ENCODE measurements at regions not wholly inside any gene's neighbourhood (a gene's known extent, or its start where the extent isn't known, plus 50 kb on each side); places are given as distances from the start of the nearest gene placed in this dataset.

DNA sequence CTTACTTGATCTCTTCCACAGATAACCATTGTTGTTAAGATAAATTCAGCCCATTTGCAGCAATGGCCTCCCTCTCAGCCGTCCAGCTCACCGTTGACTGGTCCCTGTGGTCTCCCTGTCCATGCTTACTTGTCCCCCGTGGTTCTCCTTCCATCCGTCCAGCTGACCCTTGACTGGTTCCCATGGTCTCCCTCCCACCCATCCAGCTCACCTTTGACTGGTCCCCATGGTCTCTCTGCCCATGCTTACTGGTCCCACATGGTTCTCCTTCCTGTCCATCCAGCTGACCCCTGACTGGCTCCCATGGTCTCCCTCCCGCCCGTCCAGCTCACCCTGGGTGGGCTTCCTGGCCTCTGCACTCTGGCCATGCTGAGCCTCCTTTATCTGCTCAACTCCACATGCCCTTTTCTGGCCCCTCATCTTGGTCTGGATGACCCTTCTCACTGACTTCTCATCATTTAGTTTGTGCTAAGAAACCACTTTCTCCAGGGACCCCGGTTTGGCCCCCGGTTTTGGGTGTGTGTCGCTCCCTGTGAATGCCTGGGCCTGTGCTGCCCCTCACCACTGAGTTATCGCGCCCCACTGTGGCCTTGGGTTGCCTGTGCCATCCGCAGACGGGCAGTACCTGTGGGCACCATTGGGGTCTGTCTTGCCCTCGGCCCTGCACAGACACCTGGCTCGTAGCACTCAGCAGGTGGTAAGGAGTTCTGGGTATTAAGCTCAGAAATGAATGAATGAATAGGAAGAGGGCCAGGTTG, 146.4 kb downstream of the ERMARD start:
- no peak for DNase-seq

DNA sequence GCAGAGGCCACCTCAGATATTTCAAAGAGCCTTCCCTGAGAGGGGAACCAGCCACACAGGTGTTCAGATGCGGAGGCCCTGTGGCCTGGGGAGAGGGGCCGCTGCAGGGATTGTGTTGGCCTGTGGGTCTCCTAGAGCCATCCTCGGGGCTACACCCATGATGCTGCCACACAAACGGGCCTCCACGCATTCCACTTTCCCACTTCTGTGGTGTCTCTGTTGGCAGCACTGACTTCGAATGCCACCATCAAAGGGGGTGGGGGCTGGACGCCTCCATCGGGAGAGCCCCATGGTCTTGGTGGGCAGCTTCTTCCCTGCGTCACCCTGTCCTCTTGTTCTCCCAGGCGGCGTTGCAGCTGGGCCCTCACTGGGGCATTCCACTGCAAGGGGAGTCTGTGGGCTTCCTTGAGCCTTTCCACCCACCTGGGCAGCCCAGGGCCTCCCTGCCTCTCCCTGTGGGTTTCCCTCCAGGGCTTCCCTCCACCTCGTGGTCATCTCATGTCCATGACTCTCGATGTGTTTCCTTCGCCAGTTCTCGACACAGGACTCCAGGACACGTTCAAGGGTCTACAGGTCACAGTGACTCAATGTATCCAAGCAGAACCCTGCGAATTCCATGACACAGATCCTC, 145.5 kb downstream of the ERMARD start:
- DNase-seq, result no peak

DNA sequence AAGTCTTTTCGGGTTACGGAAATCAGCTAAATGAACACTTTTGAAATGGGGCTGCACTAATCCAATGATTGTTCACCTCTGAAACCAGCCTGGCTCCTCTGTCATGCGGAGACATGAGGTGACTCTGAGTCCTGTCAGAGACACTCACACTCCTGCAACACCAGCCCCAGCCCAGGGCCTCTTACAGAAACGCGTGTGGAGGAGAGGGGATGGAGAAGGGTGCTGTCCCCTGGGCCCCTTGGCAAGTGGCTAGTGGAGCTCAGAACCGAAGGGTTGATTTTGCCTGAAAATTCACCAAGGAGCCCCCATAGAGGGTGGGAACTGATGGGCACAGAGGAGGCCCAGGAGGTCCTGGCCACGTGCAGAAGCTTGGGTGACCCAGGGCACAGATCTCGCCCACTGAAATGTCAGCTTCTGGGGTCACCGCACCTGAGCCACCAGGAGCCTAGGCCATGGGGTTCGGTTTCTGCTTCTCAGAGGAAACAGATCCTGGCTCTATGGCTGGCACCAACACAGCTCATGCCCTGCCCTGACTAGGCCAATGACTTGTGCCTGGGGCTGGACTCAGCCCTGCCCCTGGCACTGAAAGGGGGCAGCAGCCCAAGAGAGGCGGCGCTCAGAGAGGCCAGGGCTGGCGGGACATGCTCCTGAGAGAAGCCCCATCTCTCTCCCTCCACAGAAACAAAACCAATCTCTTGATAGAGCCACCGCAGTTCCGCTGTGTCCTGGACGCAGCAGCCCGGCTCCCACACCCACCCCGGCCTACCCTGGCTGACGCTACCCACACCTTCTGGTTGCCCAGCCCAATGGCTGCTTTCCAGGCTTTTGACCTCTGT, 144.7 kb downstream of the ERMARD start:
- no peak for DNase-seq

DNA sequence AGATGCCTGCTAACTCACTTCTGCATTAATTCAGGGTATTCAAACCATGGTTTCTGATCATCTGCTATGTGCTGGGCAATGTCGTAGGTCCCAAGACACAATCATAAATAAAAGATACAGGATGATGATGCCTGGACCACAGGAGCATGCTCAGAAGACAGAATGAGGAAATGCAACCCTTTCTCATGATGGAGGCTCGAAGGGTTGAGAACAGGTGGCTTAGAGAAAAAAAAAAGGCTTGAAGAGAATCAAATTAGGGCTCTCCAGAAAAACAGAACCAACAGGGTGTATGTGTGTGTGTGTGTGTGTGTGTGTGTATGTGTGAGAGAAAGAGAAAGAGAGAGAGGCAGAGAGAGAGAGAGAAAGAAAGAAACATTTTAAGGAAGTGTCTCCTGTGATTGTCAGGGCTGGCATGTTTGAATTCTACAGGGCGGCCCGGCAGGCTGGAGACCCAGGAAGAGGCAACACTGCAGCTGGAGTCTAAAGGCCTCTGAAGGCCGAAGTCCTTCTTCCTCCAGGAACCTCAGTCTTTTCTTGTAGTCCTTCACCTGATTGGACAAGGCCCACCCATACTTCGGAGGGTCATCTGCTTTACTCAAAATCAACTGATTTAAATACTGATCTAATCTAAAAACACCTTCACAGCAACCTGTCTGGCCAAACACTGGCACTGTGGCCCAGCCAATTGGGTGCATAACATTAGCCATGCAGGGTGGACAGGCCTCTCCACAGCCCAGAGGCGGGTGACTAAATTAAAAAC, 143.8 kb downstream of the ERMARD start:
- DNase-seq, result no peak

DNA sequence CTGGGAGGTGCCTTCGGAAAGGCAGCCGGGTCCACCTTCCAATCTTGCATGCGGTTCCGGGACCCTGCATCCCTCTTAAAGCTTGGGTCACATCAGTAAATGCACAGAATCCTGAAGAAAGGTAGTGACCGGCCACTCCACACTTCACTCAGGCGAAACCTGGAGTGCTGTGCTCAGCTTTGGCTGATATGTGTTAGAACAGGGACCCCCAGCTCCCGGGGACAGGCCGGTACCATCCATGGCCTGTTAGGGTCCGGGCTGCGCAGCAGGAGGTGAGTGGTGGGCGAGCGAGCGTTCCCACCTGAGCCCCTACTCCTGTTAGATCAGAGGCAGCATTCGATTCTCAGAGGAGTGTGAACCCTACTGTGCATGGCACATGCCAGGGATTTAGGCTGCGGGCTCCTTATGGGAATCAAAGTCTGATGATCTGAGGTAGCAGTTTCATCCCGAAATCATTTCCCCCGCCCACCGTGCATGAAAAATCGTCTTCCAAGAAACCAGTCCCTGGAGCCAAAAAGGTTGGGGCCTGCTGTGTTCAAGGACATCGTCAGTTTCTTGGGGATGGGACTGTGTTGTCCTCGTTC, 143.0 kb downstream of the ERMARD start:
- DNase-seq, result no peak

DNA sequence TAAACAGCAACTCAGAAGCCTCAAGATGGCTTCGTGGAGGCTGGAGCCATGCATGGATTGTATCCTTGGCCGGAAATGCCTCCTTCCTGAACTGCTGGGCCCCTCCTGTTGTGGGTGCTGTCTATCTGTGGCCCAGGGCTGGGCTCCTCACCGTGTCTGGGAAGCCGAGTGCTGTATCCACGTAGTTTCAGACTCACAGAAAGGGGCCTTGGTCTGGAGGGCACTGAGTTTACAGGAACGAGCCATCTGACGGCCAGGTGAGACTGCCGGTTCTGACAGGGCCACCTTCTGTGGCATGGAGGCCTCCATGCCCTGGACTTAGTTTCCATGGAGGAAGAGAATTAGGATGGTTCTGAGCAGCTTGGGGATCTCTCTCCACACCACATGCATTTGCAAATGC, 142.2 kb downstream of the ERMARD start:
- no peak for DNase-seq

DNA sequence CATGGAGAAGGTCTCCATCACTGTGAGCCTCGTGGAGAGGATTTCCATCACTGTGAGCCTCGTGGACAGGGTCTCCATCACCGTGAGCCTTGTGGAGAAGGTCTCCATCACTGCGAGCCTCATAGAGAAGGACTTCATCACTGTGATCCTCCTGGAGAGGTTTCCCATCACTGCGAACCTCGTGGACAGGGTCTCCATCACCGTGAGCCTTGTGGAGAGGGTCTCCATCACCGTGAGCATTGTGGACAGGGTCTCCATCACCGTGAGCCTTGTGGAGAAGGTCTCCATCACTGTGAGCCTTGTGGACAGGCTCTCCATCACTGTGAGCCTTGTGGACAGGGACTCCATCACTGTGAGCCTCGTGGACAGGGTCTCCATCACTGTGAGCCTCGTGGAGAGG, 140.4 kb downstream of the ERMARD start:
- no peak for DNase-seq

DNA sequence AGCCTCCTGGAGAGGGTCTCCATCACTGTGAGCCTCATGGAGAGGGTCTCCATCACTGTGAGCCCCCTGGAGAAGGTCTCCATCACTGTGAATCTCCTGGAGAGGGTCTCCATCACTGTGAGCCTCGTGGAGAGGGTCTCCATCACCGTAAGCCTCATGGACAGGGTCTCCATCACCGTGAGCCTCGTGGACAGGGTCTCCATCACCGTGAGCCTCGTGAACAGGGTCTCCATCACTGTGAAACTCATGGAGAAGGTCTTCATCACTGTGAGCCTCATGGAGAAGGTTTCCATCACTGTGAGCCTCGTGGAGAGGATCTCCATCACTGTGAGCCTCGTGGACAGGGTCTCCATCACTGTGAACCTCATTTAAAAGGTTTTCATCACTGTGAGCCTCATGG, 140.0 kb downstream of the ERMARD start:
- DNase-seq, result no peak

DNA sequence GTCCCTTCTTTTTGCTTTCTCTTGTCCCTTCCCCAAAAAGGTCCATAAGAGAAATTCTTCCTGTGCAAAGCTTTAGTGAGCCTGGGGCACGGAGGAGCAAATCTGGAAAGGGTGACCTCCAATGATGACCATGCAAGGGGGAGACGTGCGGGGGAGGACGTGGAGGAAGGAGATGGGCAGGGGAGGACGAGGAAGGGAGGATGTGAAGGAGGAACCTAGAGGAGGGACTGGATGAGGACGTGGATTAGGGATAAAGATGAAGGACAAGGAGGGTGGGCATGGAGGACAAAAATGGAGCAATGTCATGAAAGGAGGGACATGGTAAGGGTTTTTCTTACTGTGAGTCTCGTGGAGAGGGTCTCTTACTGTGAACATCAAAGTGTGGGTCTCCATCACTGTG, 139.5 kb downstream of the ERMARD start:
- no peak for DNase-seq

DNA sequence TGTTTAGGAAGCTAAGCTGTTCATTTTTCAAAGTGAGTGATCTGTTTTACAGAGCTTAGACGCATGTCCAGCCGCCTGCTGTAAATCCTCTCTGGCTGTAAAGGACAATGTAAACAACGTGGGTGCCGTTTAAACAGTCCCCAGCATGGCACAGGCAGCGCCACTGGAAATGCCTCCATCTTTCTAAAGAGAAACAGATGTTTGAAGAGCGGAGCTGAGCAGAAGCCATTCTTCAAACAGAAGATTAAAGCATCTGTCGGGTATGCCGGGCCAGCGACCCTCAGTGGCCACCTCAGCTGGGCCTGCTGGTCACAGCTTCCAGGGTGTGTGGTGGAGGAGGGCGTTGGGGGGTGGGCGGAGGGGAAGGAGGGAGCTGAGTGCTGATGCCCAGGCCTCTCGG, 138.6 kb downstream of the ERMARD start:
- DNase-seq, result peak; percentile 80

DNA sequence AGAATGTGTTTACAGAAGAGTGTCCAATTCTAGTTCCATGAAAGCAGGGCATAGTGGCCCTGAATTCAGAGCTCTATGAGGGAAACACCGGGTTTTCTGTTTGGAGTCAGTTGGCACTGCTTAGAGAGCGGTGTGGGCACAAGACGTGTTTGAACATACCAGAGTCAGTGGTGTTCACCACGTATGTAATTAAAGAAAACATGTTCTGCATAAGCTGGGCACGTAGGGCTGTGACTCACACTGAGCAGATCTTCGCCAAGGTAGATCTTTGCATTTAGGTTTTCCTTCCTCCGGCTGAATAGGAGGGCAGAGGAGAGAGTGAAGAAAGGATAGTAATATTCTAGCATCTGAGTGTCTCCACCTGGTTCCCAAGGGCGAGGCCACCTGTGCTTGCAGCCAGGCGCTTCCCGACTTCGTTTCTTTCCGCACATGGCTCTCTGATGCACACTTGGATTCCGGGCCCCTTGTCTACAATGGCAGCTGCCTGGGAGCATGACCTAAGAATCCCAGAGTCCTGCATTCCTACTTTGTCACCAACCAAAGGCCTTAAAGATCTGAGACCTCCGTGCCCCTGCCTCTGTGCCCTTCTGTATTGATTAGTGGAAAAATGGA, 136.2 kb downstream of the ERMARD start:
- DNase-seq, result no peak

DNA sequence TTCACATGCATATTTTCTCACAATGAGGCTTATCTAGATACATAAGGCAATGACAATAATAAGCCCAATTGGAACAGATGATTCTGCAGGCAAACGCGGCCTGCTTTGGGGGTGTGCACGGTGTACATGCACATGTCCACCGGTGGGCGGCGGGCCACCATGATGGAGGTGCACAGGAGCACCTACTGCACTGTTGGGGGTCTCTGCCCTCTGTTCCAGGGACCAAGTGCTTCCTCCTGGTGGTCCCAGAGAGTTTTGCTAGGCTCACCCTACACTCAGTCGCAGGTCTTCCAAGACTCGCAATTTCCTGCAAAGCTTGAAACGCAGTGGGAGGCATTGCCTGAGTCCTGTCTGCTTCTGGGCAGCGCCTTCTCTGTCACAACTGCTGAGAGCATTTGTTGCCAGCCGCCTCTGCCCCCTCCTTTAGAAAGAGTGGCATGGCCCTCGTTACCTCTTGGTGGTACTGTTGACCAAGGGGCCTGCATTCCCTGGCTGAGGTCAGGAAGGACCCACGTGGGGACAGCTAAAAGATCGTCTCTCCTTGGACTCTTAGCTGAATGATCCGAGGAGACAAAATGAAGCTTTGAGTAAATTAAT, 135.3 kb downstream of the ERMARD start:
- no peak for DNase-seq

DNA sequence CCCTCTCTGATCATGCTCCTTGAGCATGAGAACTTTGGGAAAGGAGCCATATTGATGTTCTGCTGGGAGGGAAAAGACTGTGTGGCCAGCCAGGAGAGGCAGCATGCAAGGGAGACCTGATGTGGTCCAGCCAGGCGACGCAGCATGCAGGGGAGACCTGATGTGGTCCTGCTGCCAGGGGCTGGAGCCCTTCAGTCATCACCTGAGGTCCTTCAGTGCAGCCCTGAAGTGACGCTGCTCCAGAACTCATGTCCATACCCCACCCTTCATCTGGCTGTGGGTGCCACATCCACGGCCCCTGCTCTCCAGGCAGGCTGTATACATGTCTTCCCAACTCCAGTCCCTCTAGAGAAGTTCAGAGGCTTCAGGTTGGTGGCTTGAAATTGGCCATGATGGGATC, 134.4 kb downstream of the ERMARD start:
- no peak for DNase-seq

DNA sequence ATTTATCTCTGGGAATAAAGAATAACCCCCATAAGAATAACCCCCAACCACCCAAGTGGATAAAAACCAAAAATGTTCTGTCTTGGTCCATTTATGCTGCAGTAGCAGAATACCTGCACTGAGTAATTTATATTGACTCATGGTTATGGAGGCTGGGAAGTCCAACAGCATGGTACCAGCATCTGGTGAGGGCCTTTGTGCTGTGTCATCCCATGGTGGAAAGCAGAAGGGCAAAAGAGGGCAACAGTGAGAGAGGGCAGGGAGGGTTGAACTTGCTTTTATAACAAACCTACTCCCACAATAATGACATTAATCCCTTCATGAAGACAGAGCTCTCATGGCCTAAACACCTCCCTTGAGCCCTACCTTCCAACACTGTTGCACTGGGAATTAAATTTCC, 133.7 kb downstream of the ERMARD start:
- DNase-seq, result no peak

DNA sequence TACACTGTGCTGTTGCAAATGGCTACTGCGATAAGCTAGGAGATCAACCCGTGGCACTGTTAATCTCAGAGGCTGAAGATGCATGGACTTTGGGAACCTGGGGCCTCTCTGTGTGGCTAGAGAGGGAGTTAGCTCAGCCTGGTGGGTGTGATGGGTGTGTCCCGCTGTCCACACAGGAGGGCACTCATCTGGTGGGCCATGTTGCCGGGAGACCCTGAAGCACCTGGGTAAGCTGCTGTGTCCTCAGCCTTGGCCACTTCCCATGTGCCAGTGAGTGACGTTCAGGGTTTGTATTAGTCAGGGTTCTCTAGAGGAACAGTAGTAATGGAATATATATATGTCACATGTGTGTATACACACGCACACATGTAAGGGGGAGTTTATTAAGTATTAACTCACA, 132.7 kb downstream of the ERMARD start:
- no peak for DNase-seq

DNA sequence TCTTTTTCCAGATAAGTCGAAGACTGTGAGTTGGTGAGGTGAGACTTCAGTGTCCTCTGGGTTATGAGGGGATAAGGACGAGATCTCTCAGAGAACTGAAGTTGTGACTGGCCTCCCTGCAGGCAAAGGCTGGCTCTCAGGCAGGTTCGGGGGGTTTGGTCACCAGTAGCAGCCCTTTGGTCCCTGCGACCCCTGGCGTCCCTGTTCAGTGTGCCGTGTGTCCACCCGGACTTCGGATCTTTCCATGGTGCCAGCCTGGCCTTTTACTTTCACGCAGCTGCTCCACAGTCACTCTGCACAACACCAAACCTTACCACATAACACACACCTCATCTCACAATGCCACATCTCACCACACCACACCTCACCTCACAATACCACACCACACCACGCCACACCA, 131.9 kb downstream of the ERMARD start:
- DNase-seq, result no peak

DNA sequence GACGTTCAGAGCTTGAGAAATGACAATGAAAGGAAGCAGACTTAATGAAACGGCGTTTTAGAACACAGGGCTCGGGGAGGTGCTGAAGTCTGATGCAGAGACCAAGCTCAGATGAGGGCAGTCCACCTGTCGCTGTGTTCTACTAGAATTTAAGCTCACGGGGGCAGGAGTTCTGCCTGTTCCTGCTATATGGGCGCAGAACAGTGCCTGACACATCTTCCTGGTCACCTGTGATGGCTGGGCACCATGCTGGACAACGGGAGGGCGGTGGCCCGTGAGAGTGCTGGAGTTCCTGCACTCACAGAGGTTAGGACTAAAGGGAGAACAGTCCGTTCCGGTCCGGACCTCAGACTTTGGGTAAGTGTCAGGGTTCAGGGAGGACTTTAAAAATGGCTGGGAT, 130.6 kb downstream of the ERMARD start:
- no peak for DNase-seq

DNA sequence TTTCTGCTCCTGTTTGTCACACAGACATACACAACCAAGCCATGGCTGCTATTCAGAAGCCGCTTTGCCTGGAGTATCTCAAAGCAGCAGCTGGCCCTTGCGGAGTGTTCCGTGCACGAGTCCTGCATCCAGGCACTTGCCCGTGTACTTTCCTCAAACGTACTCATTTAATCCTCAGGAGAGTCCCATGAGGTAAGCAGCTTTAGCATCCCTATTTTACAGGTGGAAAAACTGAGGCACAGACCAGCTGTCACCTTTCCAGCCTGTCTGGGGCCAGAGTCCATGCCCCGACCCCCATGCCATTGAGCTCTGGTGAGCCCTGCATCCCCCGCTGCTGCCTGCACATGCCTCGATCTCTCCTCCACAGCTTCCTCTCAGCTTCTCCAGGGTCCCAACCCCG, 130.0 kb downstream of the ERMARD start:
- no peak for DNase-seq

DNA sequence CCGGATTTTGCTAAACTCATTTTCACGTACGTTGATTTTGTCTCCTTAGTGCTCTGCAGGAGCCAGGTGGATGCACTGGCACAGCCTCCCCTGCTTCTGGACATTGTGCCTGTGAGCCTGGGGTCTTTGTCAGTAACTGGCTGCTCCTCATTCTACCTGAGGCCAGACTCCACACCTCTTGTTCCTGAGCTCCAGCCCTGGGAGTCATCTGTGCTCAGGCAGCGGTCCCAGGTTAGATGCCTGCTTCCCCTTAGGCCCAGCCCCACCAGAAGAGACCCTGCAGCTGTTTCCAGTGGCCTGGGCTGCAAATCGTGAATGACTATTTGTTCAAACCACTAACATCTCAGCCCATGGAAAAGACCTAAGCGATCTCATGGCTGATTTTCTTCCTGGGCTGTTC, 129.1 kb downstream of the ERMARD start:
- no peak for DNase-seq

DNA sequence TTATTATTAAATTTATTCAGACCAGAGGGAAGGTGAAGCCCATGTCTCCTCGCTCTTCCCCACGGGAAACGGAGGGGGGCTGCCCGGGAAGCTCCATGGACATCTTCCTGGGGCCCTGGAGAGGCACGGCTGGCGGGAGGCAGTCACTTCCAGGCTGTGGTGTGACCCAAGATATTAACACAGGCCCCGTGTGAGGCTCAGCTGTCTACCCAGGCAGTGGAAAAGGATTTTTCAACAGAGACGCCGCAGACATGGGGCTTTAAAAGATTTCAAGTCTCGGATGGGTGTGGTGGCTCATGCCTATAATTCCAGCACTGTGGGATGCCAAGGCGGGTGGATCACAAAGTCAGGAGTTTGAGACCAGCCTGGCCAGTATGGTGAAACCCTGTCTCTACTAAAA, 117.9 kb downstream of the ERMARD start:
- DNase-seq, result no peak

DNA sequence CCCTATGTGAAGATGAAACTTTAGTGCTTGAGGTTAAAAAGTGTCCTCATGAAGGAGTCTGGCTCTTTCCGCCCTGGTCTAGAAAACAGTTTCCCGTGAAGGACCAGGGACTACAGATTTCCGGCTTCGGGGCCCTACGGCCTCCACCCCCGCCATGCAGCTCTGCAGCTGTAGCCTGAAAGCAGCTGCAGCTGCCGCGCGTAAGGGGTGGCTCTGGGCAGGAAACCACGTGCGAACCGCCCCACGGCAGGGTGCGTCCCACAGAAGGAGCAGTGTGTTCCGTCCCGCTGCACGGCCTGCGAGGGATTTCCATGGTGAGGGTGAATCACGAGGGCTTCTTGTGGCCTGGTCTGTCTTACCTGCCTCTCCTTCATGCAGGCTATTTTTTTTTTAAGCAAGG, 117.0 kb downstream of the ERMARD start:
- no peak for DNase-seq

DNA sequence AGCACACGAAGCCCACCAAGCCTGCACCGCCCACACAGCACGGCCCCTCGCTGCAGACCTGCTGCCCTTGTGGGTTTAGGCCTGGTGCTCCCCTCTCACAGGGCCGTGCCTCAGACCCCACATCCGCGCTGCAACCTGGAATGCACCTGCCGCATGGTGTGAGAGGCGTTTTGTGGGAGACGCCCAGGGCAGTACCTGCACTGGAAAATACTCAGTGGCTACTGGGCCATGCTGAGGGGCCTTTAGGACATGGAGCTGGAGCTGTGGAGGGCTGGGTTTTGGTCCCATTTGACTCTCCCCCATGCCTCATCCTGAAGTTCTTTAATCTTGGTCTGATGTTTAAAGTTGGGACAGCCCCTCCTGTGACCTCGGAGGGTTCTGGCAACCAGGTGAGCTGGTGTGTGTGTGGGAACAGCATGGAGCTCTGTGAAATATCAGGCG, 116.3 kb downstream of the ERMARD start:
- no peak for DNase-seq
